Immature natural killer cell (primary cell): ENCODE measurements at regions not wholly inside any gene's neighbourhood (a gene's known extent, or its start where the extent isn't known, plus 50 kb on each side); places are given as distances from the start of the nearest gene placed in this dataset.

ENCODE experiments used
- DNase-seq, 3 donors: peaks; one replicate each; pipeline ENCODE4 v3.0.0; 2022; ENCODE audit warnings: mixed read lengths in 1 of 3
- H3K27ac Mint-ChIP-seq, 6 donors: one replicate each; pipeline ENCODE4 v1.8.0; 2020; ENCODE audit warnings: mixed read lengths in 6 of 6, mild to moderate bottlenecking in 5 of 6, inconsistent platforms in 4 of 6, moderate library complexity in 3 of 6
- H3K27me3 Mint-ChIP-seq, 3 donors: one replicate each; pipeline ENCODE4 v1.8.0; 2020 to 2021; ENCODE audit warnings: low read depth in 3 of 3, mild to moderate bottlenecking in 3 of 3, mixed read lengths in 3 of 3, moderate library complexity in 3 of 3, inconsistent platforms in 1 of 3
- H3K36me3 Mint-ChIP-seq, 3 donors: one replicate each; pipeline ENCODE4 v1.8.0; 2020; ENCODE audit warnings: mixed read lengths in 3 of 3, inconsistent platforms in 2 of 3, mild to moderate bottlenecking in 2 of 3
- H3K4me1 Mint-ChIP-seq, 2 donors: one replicate each; pipeline ENCODE4 v1.8.0; 2020; ENCODE audit warnings: inconsistent platforms in 2 of 2, mild to moderate bottlenecking in 2 of 2, mixed read lengths in 2 of 2, moderate library complexity in 1 of 2
- H3K4me3 Mint-ChIP-seq, 5 donors: one replicate each; pipeline ENCODE4 v1.8.0; 2020; ENCODE audit warnings: mild to moderate bottlenecking in 5 of 5, mixed read lengths in 5 of 5, inconsistent platforms in 3 of 5, moderate library complexity in 3 of 5
- H3K9me3 Mint-ChIP-seq, 6 donors: one replicate each; pipeline ENCODE4 v1.8.0; 2020; ENCODE audit warnings: mild to moderate bottlenecking in 6 of 6, mixed read lengths in 6 of 6, inconsistent platforms in 4 of 6, moderate library complexity in 3 of 6

- Mint-ChIP-seq H3K27ac (no peak overlapping the region), H3K27me3 (no peaks in the 10 kb centered on the region), H3K9me3 (peaks cover 0 to 2% (median 0%) of the 10 kb centered on the region in 6 donors), H3K4me3 (no peak overlapping the region), H3K4me1 (no peaks in the 10 kb centered on the region), H3K36me3 (no peaks in the 10 kb centered on the region)
- no peak for DNase-seq
Measured at GRCh38 chr2:220159738-220160137, 532.3 kb downstream of the SLC4A3 start.

DNA sequence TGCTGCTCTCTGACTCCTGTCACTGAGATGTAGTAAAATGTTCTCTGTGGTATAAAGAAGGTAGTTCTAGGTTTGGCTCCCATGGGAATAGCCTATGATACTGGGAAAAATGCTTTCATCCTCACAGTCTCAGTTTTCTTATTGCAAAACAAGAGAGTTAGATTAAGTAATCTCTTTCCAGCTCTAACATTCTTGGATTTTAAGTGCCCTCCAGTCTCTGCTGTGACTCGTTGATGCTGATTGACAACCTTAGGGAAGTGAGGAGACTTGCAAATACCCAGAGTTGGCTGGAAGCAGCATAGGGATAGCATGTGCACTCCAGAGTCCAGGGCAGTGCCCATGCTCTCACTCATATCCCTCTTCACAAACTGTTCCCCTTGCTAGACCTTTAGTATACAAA, 534.9 kb downstream of the SLC4A3 start:
- Mint-ChIP-seq H3K4me1 (no peaks in the 10 kb centered on the region), H3K27me3 (peaks cover 0 to 4% (median 4%) of the 10 kb centered on the region in 3 donors), H3K27ac (no peak overlapping the region), H3K4me3 (no peak overlapping the region), H3K36me3 (no peaks in the 10 kb centered on the region), H3K9me3 (peaks cover 0 to 2% (median 0%) of the 10 kb centered on the region in 6 donors)
- DNase-seq = no peak

DNA sequence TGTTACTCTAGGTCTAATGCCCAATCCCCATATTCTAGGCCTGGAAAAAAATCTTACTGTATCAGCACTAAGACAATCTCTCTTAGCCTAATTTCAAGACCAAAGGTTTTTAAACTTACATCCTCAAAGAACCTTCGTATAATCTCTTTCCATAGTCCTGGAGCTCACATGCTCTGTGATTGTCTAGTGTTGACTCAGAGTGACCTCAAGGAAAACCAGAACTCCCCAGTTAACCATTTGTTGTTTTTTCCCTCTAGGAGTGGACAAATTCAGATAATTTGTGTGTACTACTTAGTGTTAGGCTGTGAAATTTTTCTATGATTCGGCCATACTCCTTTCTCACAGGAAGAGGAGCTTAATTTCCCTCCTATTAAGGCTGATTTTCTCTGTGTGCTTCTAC, 536.1 kb downstream of the SLC4A3 start:
- H3K27ac Mint-ChIP-seq = no peak overlapping the region
- H3K36me3 Mint-ChIP-seq = no peaks in the 10 kb centered on the region
- no peaks in the 10 kb centered on the region for H3K4me1 Mint-ChIP-seq
- H3K27me3 Mint-ChIP-seq = peaks cover 0 to 4% (median 4%) of the 10 kb centered on the region in 3 donors
- H3K9me3 Mint-ChIP-seq = peaks cover 0 to 3% (median 0%) of the 10 kb centered on the region in 6 donors
- no peak for DNase-seq
- no peak overlapping the region for H3K4me3 Mint-ChIP-seq

DNA sequence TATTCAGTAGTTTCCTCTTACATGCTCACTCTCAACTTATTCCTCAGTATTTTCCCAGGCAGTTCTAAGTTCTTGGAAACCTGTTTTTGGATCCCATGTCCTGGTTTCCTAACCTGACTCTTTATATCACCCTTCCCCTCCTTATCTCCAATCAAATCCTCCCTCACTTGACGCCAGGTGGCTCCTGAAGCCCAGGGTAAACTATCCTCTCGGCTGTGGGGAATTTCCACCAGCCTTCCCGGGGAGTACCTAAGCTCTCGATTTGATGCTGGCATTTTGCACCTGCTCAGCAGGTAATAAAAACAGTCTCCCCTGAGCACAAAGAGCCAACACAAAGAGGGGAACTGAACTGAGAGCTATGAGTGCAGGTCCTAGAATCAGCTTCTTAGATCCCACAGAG, 538.0 kb downstream of the SLC4A3 start:
- Mint-ChIP-seq H3K27ac (no peak overlapping the region), H3K9me3 (peaks cover 0 to 6% (median under 1%) of the 10 kb centered on the region in 6 donors), H3K36me3 (no peaks in the 10 kb centered on the region)

GRCh38 chr2:220166616-220167015, 539.2 kb downstream of the SLC4A3 start:
- no peak for DNase-seq
- Mint-ChIP-seq H3K27me3 (peaks cover 0 to 7% (median 4%) of the 10 kb centered on the region in 3 donors), H3K36me3 (no peaks in the 10 kb centered on the region), H3K4me1 (no peaks in the 10 kb centered on the region), H3K27ac (no peak overlapping the region), H3K4me3 (no peak overlapping the region), H3K9me3 (peaks cover 0 to 7% (median under 1%) of the 10 kb centered on the region in 6 donors)

More for the DNA sequence above, 538.0 kb downstream of the SLC4A3 start:
- DNase-seq = no peak
- no peaks in the 10 kb centered on the region for H3K4me1 Mint-ChIP-seq
- H3K4me3 Mint-ChIP-seq = no peak overlapping the region
- peaks cover 0 to 7% (median 4%) of the 10 kb centered on the region in 3 donors for H3K27me3 Mint-ChIP-seq

DNA sequence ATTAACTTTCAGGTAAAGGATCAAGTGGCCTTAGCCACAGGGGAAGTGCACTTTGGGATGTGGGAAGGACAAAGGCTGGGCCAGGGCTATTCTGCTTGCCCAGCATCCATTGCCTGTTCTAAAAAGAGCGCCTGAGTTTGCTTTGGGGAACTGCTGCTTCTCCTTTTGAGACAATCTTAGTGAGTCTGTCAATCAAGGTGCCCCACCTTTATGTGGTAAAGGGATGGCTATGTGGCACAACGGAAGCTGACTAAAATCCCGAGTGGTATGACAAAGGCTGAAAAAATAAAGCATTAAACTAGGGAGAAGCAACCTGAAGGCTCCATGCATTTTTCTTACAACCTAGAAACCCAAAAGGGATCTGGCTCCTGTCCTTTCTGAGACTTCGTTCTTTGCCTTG, 540.5 kb downstream of the SLC4A3 start:
- no peak for DNase-seq
- Mint-ChIP-seq H3K27ac (no peak overlapping the region), H3K27me3 (peaks cover 0 to 7% (median 4%) of the 10 kb centered on the region in 3 donors), H3K4me1 (no peaks in the 10 kb centered on the region), H3K36me3 (no peaks in the 10 kb centered on the region), H3K9me3 (peaks cover 0 to 7% (median under 1%) of the 10 kb centered on the region in 6 donors), H3K4me3 (no peak overlapping the region)

GRCh38 chr2:220168891-220169546, 541.6 kb downstream of the SLC4A3 start:
- H3K4me1 Mint-ChIP-seq = no peaks in the 10 kb centered on the region
- no peak overlapping the region for H3K27ac Mint-ChIP-seq
- H3K9me3 Mint-ChIP-seq = peaks cover 0 to 10% (median under 1%) of the 10 kb centered on the region in 6 donors
- no peaks in the 10 kb centered on the region for H3K36me3 Mint-ChIP-seq
- DNase-seq = no peak
- H3K4me3 Mint-ChIP-seq = no peak overlapping the region
- peaks cover 0 to 7% (median 4%) of the 10 kb centered on the region in 3 donors for H3K27me3 Mint-ChIP-seq

- Mint-ChIP-seq H3K4me1 (no peaks in the 10 kb centered on the region), H3K36me3 (no peaks in the 10 kb centered on the region), H3K9me3 (peaks cover 0 to 10% (median 2%) of the 10 kb centered on the region in 6 donors), H3K27me3 (no peaks in the 10 kb centered on the region), H3K4me3 (no peak overlapping the region), H3K27ac (no peak overlapping the region)
- no peak for DNase-seq
Measured at GRCh38 chr2:220174826-220175225, 547.4 kb downstream of the SLC4A3 start.

- no peaks in the 10 kb centered on the region for H3K4me1 Mint-ChIP-seq
- no peak for DNase-seq
- H3K4me3 Mint-ChIP-seq = no peak overlapping the region
- no peaks in the 10 kb centered on the region for H3K36me3 Mint-ChIP-seq
- H3K9me3 Mint-ChIP-seq = peaks cover 0 to 10% (median under 1%) of the 10 kb centered on the region in 6 donors
- no peak overlapping the region for H3K27ac Mint-ChIP-seq
- peaks cover 0 to 2% (median 0%) of the 10 kb centered on the region in 3 donors for H3K27me3 Mint-ChIP-seq
Measured at GRCh38 chr2:220175967-220176366, 548.5 kb downstream of the SLC4A3 start.

DNA sequence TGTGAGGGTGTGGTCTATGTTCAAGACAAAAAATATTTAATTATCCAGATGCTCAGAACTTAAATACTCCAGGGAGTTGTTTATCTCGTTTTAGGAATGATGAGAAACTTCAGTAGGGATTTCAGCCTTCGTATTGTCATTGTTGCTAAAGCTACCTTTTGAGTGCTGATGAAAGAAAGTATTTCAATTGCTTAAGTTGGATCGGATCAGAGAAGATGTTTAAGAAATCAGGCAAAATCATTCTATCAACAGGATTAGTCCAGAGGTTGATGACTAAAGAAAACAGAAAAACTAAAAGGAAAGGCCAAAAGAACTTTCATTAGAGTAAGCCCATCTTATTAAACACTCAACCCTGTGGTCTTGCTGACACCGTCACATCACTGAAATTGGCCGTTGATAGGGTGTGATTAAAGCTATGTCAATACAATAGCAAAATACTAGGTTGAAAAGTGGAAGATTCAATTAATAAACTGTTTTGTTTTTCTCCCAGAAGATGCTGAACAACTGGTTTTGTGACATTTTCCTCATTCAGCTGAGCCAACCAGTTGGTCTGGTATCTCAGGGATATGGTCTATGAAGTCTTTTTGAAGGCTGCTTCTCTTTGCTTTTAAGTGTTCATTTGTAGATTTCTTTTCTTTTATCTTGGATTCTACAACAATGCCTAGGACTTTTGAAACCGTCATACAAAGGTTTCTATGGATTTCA, 551.7 kb downstream of the SLC4A3 start:
- no peak overlapping the region for H3K4me3 Mint-ChIP-seq
- H3K4me1 Mint-ChIP-seq = no peaks in the 10 kb centered on the region
- H3K27me3 Mint-ChIP-seq = peaks cover 0 to 2% (median 0%) of the 10 kb centered on the region in 3 donors
- peaks cover 0 to 10% (median 2%) of the 10 kb centered on the region in 6 donors for H3K9me3 Mint-ChIP-seq
- H3K27ac Mint-ChIP-seq = no peak overlapping the region
- H3K36me3 Mint-ChIP-seq = no peaks in the 10 kb centered on the region
- no peak for DNase-seq

DNA sequence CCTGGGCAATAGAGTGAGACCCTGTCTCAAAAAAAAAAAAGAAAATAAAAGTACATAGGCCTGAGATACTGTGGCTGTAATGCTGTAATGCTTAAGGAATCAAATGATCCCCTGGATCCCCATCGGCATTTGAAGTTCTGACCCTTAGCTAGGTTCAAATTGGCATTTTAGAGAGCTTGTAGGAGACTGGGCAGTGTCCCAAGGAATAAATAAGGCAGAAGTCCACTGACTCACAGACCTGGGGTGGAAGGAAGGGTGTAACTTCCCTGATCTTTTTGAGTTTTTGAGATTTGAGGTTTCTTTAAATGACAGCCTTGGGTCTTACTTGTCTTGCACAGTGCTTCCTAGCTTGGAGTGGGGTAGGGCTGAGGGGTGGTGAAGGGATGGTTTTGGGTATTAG, 553.7 kb downstream of the SLC4A3 start:
- H3K4me3 Mint-ChIP-seq = no peak overlapping the region
- H3K36me3 Mint-ChIP-seq = no peaks in the 10 kb centered on the region
- H3K27ac Mint-ChIP-seq = no peak overlapping the region
- H3K9me3 Mint-ChIP-seq = peaks cover 0 to 10% (median 0%) of the 10 kb centered on the region in 6 donors
- DNase-seq = no peak
- H3K27me3 Mint-ChIP-seq = peaks cover 0 to 2% (median 0%) of the 10 kb centered on the region in 3 donors
- no peaks in the 10 kb centered on the region for H3K4me1 Mint-ChIP-seq

GRCh38 chr2:220182790-220183189, 555.4 kb downstream of the SLC4A3 start:
- H3K9me3 Mint-ChIP-seq = peaks cover 0 to 10% (median 0%) of the 10 kb centered on the region in 6 donors
- no peak for DNase-seq
- no peak overlapping the region for H3K27ac Mint-ChIP-seq
- H3K4me3 Mint-ChIP-seq = no peak overlapping the region
- H3K36me3 Mint-ChIP-seq = no peaks in the 10 kb centered on the region
- peaks cover 0 to 2% (median 0%) of the 10 kb centered on the region in 3 donors for H3K27me3 Mint-ChIP-seq
- no peaks in the 10 kb centered on the region for H3K4me1 Mint-ChIP-seq

- no peak overlapping the region for H3K4me3 Mint-ChIP-seq
- H3K27me3 Mint-ChIP-seq = no peaks in the 10 kb centered on the region
Measured at GRCh38 chr2:220185766-220186305, 558.4 kb downstream of the SLC4A3 start.

DNA sequence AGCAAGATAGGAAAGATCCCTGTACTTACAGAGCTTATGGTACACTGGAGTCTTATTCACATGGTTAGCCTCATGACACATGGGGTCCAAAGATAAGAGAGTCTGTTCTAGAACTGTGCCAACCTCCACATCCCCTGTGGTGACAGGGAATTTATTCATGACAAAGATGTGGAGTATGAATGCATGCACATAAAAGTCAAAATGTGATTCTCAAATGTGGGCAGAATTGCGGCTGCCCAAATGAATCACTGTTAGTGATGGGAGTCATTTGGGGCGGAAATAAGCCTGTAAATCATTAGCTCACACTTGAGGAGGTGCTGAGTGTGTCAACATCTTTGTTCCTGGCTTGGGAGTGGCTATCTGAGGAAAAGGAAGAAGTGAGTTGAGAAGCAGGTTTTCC, 560.6 kb downstream of the SLC4A3 start:
- Mint-ChIP-seq H3K9me3 (peaks cover 0 to 14% (median 4%) of the 10 kb centered on the region in 6 donors), H3K4me3 (no peak overlapping the region), H3K36me3 (no peaks in the 10 kb centered on the region)

More at GRCh38 chr2:220185766-220186305, 558.4 kb downstream of the SLC4A3 start:
- Mint-ChIP-seq H3K36me3 (no peaks in the 10 kb centered on the region), H3K27ac (no peak overlapping the region), H3K9me3 (peaks cover 0 to 12% (median 2%) of the 10 kb centered on the region in 6 donors), H3K4me1 (no peaks in the 10 kb centered on the region)
- DNase-seq = no peak

More for the DNA sequence above, 560.6 kb downstream of the SLC4A3 start:
- Mint-ChIP-seq H3K27me3 (no peaks in the 10 kb centered on the region), H3K27ac (no peak overlapping the region), H3K4me1 (no peaks in the 10 kb centered on the region)
- no peak for DNase-seq
